GM12874 (cell line): ENCODE measurements at regions not wholly inside any gene's neighbourhood (a gene's known extent, or its start where the extent isn't known, plus 50 kb on each side); places are given as distances from the start of the nearest gene placed in this dataset.

Experiments
- CTCF ChIP-seq: IDR thresholded peaks from 2 replicates; pipeline ENCODE4 v1.5.1; 2011; ENCODE audit warnings: low read depth, mild to moderate bottlenecking, control low read depth, low read length, moderate library complexity; ENCODE audit not compliant: insufficient read depth

DNA sequence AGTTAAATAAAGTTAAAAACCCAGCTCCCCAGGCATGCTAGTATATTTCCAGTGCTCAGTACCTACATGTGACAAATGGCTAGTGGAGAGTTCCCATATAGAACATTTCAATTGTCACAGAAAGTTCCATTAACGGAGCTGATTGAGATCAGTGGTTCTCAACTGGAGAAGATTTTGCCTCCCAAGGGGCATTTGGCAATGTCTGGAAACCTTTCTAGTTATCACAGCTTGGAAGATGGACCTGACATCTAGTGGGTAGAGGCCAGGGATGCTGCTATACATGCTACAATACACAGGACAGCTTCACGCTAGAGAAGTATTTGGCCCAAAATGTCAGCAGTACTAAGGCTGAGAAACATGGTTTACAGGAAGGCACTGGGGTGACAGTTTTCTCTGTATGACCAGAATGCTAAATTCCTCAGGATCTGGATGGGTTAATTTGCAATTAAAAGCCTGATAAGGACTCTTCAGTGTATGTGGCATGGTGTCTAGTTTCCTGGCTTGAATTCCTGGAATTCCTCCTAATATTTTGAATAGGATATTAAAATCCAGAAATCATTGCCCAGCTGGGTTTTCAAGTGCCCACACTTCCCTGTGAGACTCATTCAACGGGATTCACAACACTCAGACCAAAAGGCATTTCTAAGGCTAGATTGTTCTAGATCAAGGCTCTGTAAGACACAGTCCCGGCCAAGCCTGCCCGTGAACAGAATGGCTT is 84.7 kb upstream of the SALL4 start:
- TF ChIP-seq CTCF = no peak

- no peak for TF ChIP-seq CTCF
Measured at GRCh38 chr20:51886341-51886740, 84.0 kb upstream of the SALL4 start.

DNA sequence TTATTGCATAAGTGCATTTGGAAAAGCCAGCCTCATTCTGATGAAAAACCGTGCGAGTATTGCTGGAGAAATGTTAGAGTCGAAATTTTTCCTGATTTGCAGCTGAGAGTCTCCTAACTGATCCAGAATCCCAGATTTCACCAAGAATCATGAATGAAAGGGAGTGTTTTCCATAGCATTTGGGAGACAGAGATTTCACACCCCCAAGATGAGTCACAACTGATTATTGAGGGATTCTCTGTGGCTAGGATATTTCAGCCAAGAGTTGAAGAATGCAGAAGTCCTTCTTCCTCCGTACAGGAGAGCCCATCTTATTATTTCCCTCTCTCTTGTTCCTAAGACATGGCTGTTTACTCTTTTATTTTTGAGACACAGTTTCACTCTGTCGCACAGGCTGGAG is 82.2 kb upstream of the SALL4 start:
- TF ChIP-seq CTCF = no peak

DNA sequence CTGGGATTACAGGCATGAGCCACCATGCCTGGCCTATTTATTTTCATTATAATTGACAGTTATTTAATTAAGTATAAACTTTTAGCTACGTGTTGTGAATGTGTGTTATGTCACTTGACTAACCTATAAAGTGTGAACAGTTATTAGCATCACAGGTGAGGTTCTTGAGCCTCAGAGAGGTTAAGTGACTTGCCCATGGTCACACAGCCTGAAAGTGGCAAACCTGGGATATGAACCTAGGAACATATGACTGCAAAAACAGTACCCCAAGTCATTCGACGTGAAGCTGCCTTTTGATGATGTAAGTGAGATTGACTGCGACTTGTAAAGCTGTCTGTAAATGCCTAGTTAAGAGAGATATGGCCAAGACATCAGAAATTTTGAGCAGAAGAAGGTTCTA is 77.9 kb upstream of the SALL4 start:
- TF ChIP-seq CTCF = no peak

GRCh38 chr20:51876313-51876940 is 74.1 kb upstream of the SALL4 start:
- no peak for TF ChIP-seq CTCF

- no peak for TF ChIP-seq CTCF
Measured at GRCh38 chr20:51873652-51874051, 71.3 kb upstream of the SALL4 start.

DNA sequence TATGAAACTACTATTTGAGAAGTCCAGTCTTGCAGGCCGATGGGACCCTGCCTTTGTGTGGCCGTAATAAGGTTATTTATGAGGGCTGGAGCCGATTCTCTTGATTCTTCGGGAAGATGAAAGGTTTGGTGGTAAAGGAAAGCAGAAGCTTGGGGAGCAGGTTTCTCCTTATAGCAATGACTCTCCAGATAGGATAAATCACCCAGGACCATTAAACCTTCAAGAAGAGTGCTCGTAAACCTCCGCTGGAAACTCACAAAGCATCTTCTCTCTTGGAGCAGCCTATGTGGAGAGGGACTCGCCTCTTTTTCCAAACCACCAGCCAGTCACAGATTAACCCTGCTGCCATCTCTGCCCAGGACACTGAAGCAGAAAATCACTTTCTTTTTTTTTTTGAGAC is 69.6 kb upstream of the SALL4 start:
- no peak for TF ChIP-seq CTCF
